HAP-1 (cell line): ENCODE measurements at regions not wholly inside any gene's neighbourhood (a gene's known extent, or its start where the extent isn't known, plus 50 kb on each side); places are given as distances from the start of the nearest gene placed in this dataset.
"Not testable (repeated sequence)": the region's sequence is repeated elsewhere in the genome, so short reads cannot be mapped to it uniquely, and the experiment has no call there.

ENCODE experiments used
- DNase-seq, 2 experiments: peaks; one replicate each; pipeline ENCODE4 v3.0.0-alpha.2; 2016 to 2020; ENCODE audit warnings: low spot score in 2 of 2
- H3K27me3 ChIP-seq: fragments of 250-450 bp; sonication (Bioruptor Pico); 2 replicates; pipeline ENCODE4 v1.5.1; 2020; ENCODE audit warnings: low read depth, mild to moderate bottlenecking, moderate library complexity
- H3K36me3 ChIP-seq: fragments of 250-450 bp; sonication (Bioruptor Pico); replicated peaks from 2 replicates; pipeline ENCODE4 v1.5.1; 2020; ENCODE audit warnings: mild to moderate bottlenecking
- H3K4me1 ChIP-seq: fragments of 250-450 bp; sonication (Bioruptor Pico); 2 replicates; pipeline ENCODE4 v1.5.1; 2020; ENCODE audit warnings: mild to moderate bottlenecking
- H3K4me3 ChIP-seq: fragments of 250-450 bp; sonication (Bioruptor Pico); 2 replicates; pipeline ENCODE4 v1.5.1; 2020; ENCODE audit warnings: mild to moderate bottlenecking, moderate library complexity
- H3K9me3 ChIP-seq: fragments of 250-450 bp; sonication (Bioruptor Pico); 2 replicates; pipeline ENCODE4 v1.5.1; 2020; ENCODE audit warnings: mild to moderate bottlenecking, moderate library complexity
- in situ Hi-C: fragments of 300-500 bp; cut with MboI; formaldehyde crosslinking; loops from 3 replicates; pipeline ENCODE4 v1.14.3; 2020; ENCODE audit warnings: low sequenced_read_pairs, inconsistent platforms, mixed read lengths

DNA sequence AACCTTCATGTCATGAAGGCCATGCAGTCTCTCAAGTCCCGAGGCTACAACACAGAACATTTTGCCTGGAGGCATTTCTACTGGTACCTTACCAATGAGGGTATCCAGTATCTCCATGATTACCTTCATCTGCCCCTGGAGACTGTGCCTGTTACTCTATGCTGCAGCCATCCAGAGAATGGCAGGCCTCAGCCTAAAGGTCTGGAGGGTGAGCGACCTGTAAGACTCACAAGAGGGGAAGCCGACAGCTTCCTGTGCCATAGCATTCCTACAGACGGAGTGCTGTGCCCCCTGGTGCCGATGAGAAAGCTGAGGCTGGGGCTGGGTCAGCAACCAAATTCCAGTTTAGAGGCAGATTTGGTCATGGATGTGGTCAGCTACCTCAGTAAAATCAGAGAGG lies 51.3 kb upstream of the CADPS start:
- no peak overlapping the region for H3K4me3 ChIP-seq

GRCh38 chr3:62928256-62928655 lies 53.0 kb upstream of the CADPS start:
- no peaks in the 10 kb centered on the region for H3K27me3 ChIP-seq
- no peaks in the 10 kb centered on the region for H3K9me3 ChIP-seq
- no peak overlapping the region for H3K4me3 ChIP-seq
- peaks cover 27% of the 10 kb centered on the region for H3K4me1 ChIP-seq
- in situ Hi-C loops, result no loop called here
- H3K36me3 ChIP-seq, result no peaks in the 10 kb centered on the region
- DNase-seq, result peak; percentile 70 to 96

More for the DNA sequence above, 51.3 kb upstream of the CADPS start:
- H3K9me3 ChIP-seq, result no peaks in the 10 kb centered on the region
- DNase-seq, result no peak
- H3K4me1 ChIP-seq, result peaks cover 25% of the 10 kb centered on the region
- no peaks in the 10 kb centered on the region for H3K27me3 ChIP-seq
- in situ Hi-C loops, result no loop called here
- no peaks in the 10 kb centered on the region for H3K36me3 ChIP-seq

GRCh38 chr3:62929771-62930170 lies 54.6 kb upstream of the CADPS start:
- H3K9me3 ChIP-seq, result no peaks in the 10 kb centered on the region
- peaks cover 30% of the 10 kb centered on the region for H3K4me1 ChIP-seq
- in situ Hi-C loops, result no loop called here

GRCh38 chr3:62935793-62936192 lies 60.6 kb upstream of the CADPS start:
- in situ Hi-C loops, result no loop called here

More at GRCh38 chr3:62929771-62930170, 54.6 kb upstream of the CADPS start:
- H3K27me3 ChIP-seq, result no peaks in the 10 kb centered on the region
- peak; percentile 47 to 83 for DNase-seq
- no peak overlapping the region for H3K4me3 ChIP-seq
- no peaks in the 10 kb centered on the region for H3K36me3 ChIP-seq

GRCh38 chr3:62936626-62937254 lies 61.5 kb upstream of the CADPS start:
- in situ Hi-C loops, result no loop called here
- Histone ChIP-seq H3K9me3 (no peaks in the 10 kb centered on the region; the same call in 1 of the 2 replicates), H3K4me1 (peaks cover 21% of the 10 kb centered on the region), H3K36me3 (no peaks in the 10 kb centered on the region), H3K27me3 (no peaks in the 10 kb centered on the region), H3K4me3 (no peak overlapping the region)
- DNase-seq, result no peak

More at GRCh38 chr3:62935793-62936192, 60.6 kb upstream of the CADPS start:
- H3K36me3 ChIP-seq, result no peaks in the 10 kb centered on the region
- H3K4me3 ChIP-seq, result no peak overlapping the region
- no peak for DNase-seq
- no peaks in the 10 kb centered on the region for H3K27me3 ChIP-seq
- H3K9me3 ChIP-seq, result no peaks in the 10 kb centered on the region; the same call in 1 of the 2 replicates
- peaks cover 13% of the 10 kb centered on the region for H3K4me1 ChIP-seq

DNA sequence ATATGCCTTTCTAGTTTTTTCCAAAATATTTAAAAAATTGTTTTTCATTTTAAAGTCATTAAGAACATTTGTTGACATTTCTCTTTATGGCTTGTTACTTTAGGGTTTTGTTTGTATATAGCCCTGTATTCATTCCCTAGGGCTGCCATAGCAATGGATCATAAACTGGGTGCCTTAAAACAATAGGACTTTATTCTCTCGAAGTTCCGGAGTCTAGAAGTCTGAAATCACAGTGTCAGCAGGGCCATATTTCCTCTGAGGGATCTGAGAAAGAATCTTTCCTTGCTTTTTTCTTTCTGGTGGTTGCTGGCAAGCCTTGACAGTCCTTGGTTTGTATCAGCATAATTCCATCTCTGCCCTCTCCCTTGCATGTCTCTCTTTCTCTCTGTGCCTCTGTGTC lies 63.4 kb upstream of the CADPS start:
- H3K9me3 ChIP-seq, result no peaks in the 10 kb centered on the region; the same call in 1 of the 2 replicates
- DNase-seq, result no peak
- in situ Hi-C loops, result no loop called here
- H3K36me3 ChIP-seq, result no peaks in the 10 kb centered on the region
- H3K27me3 ChIP-seq, result no peaks in the 10 kb centered on the region
- H3K4me1 ChIP-seq, result peaks cover 24% of the 10 kb centered on the region
- no peak overlapping the region for H3K4me3 ChIP-seq

GRCh38 chr3:62939707-62940106 lies 64.5 kb upstream of the CADPS start:
- Histone ChIP-seq H3K4me3 (no peak overlapping the region), H3K36me3 (no peaks in the 10 kb centered on the region), H3K27me3 (no peaks in the 10 kb centered on the region), H3K9me3 (no peaks in the 10 kb centered on the region; the same call in 1 of the 2 replicates), H3K4me1 (peaks cover 24% of the 10 kb centered on the region)
- no peak for DNase-seq
- in situ Hi-C loops, result no loop called here

GRCh38 chr3:62940771-62941563 lies 65.8 kb upstream of the CADPS start:
- no peaks in the 10 kb centered on the region for H3K36me3 ChIP-seq
- peak; percentile 42 to 84 for DNase-seq
- in situ Hi-C loops, result no loop called here
- peaks cover 24% of the 10 kb centered on the region for H3K4me1 ChIP-seq
- H3K27me3 ChIP-seq, result no peaks in the 10 kb centered on the region
- 0 out of 2 replicates have a peak overlapping the region, but pooled peaks have one; percentile 2 for H3K4me3 ChIP-seq
- H3K9me3 ChIP-seq, result no peaks in the 10 kb centered on the region; the same call in 1 of the 2 replicates

- no peaks in the 10 kb centered on the region; the same call in 1 of the 2 replicates for H3K9me3 ChIP-seq
- H3K4me1 ChIP-seq, result peaks cover 24% of the 10 kb centered on the region
- no peak overlapping the region for H3K4me3 ChIP-seq
- H3K27me3 ChIP-seq, result no peaks in the 10 kb centered on the region
- no peaks in the 10 kb centered on the region for H3K36me3 ChIP-seq
- in situ Hi-C loops, result no loop called here
- DNase-seq, result no peak
Observed at GRCh38 chr3:62942227-62942626, 67.0 kb upstream of the CADPS start.

DNA sequence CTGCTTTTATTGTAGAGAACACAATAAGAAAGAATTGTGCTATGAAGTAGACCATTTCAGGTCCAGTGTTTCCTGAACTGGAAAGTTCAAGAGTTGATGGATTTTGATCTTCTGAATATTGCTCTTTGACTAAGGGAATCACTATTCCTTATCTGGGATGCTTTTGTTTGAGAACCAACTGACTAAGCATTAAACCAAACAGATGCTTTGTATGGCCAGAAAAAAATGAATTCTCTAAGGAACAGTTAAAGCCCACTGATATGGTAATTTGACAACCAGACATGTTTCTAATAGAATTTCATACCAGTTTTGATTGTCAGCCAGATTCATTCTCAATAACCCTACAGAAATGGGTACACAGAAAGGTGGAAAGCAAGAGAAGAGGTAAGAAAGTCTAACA lies 67.5 kb upstream of the CADPS start:
- H3K4me3 ChIP-seq, result no peak overlapping the region
- in situ Hi-C loops, result no loop called here

GRCh38 chr3:62948921-62949320 lies 73.7 kb upstream of the CADPS start:
- no peak for DNase-seq
- in situ Hi-C loops, result no loop called here
- no peaks in the 10 kb centered on the region for H3K4me1 ChIP-seq

More for the DNA sequence above, 67.5 kb upstream of the CADPS start:
- H3K27me3 ChIP-seq, result no peaks in the 10 kb centered on the region
- no peaks in the 10 kb centered on the region for H3K36me3 ChIP-seq
- H3K9me3 ChIP-seq, result no peaks in the 10 kb centered on the region; the same call in 1 of the 2 replicates
- peaks cover 24% of the 10 kb centered on the region for H3K4me1 ChIP-seq
- DNase-seq, result no peak

GRCh38 chr3:62950210-62950609 lies 75.0 kb upstream of the CADPS start:
- DNase-seq, result no peak
- no peaks in the 10 kb centered on the region for H3K36me3 ChIP-seq
- in situ Hi-C loops, result no loop called here
- no peaks in the 10 kb centered on the region for H3K9me3 ChIP-seq
- H3K4me3 ChIP-seq, result no peak overlapping the region
- H3K4me1 ChIP-seq, result peaks cover 5% of the 10 kb centered on the region
- no peaks in the 10 kb centered on the region for H3K27me3 ChIP-seq

More at GRCh38 chr3:62948921-62949320, 73.7 kb upstream of the CADPS start:
- H3K36me3 ChIP-seq, result no peaks in the 10 kb centered on the region
- H3K4me3 ChIP-seq, result no peak overlapping the region
- H3K9me3 ChIP-seq, result no peaks in the 10 kb centered on the region
- H3K27me3 ChIP-seq, result no peaks in the 10 kb centered on the region

DNA sequence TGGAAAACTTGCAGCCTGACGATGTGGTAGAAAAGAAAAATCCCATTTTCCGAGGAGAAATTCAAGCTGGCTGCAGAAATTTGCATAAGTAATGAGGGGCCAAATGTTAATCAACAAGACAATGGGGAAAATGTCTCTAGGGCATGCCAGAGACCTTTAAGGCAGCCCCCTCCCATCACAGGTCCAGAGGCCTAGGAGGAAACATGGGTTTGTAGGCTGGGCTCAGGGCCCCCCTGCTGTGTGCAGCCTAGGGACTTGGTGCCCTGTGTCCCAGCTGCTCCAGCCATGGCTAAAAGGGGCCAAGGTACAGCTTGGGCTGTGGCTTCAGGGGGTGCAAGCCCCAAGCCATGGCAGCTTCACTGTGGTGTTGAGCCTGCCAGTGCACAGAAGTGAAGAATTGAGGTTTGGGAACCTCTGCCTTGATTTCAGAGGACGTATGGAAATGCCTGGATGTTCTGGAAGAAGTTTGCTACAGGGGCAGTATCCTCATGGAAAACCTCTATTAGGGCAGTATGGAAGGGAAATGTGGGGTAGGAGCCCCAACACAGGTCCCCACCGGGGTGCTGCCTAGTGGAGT lies 75.9 kb upstream of the CADPS start:
- H3K4me1 ChIP-seq, result peaks cover 11% of the 10 kb centered on the region
- H3K27me3 ChIP-seq, result no peaks in the 10 kb centered on the region
- in situ Hi-C loops, result no loop called here
- no peak for DNase-seq
- no peaks in the 10 kb centered on the region for H3K9me3 ChIP-seq
- H3K36me3 ChIP-seq, result no peaks in the 10 kb centered on the region
- no peak overlapping the region for H3K4me3 ChIP-seq

GRCh38 chr3:62951880-62952279 lies 76.7 kb upstream of the CADPS start:
- H3K4me1 ChIP-seq, result peaks cover 11% of the 10 kb centered on the region
- H3K27me3 ChIP-seq, H3K36me3 ChIP-seq, H3K9me3 ChIP-seq, H3K4me3 ChIP-seq, in situ Hi-C loops, DNase-seq: not testable (repeated sequence)
